HG03457 (cell line): ENCODE measurements at regions not wholly inside any gene's neighbourhood (a gene's known extent, or its start where the extent isn't known, plus 50 kb on each side); places are given as distances from the start of the nearest gene placed in this dataset.
"Not testable (repeated sequence)": the region's sequence is repeated elsewhere in the genome, so short reads cannot be mapped to it uniquely, and the experiment has no call there.

Experiments used
- ATAC-seq: cut with Tn5 transposase; IDR thresholded peaks from one replicate; pipeline ENCODE4 v1.9.1; 2021; ENCODE audit warnings: moderate number of reproducible peaks; ENCODE audit not compliant: unreplicated experiment

GRCh38 chr20:58043236-58044140 is 185.0 kb downstream of the ANKRD60 start:
- no peak for ATAC-seq

GRCh38 chr20:58042591-58042990 is 185.9 kb downstream of the ANKRD60 start:
- no peak for ATAC-seq

- no peak for ATAC-seq
Observed at GRCh38 chr20:58040447-58041290, 187.8 kb downstream of the ANKRD60 start.

GRCh38 chr20:58039274-58040092 is 189.0 kb downstream of the ANKRD60 start:
- no peak for ATAC-seq

GRCh38 chr20:58038123-58038654 is 190.3 kb downstream of the ANKRD60 start:
- ATAC-seq = no peak

GRCh38 chr20:58037631-58038030 is 190.8 kb downstream of the ANKRD60 start:
- no peak for ATAC-seq

- ATAC-seq = no peak
Observed at GRCh38 chr20:58033026-58033536, 195.4 kb downstream of the ANKRD60 start.

- no peak for ATAC-seq
Observed at GRCh38 chr20:58032599-58032998, 195.9 kb downstream of the ANKRD60 start.

GRCh38 chr20:58031350-58031749 is 197.1 kb downstream of the ANKRD60 start:
- ATAC-seq = not testable (repeated sequence)

GRCh38 chr20:58028123-58028522 is 200.3 kb downstream of the ANKRD60 start:
- no peak for ATAC-seq

GRCh38 chr20:58026361-58026760 is 202.1 kb downstream of the ANKRD60 start:
- no peak for ATAC-seq

- no peak for ATAC-seq
Observed at GRCh38 chr20:58025233-58025632, 203.2 kb downstream of the ANKRD60 start.

GRCh38 chr20:58024241-58024721 is 204.2 kb downstream of the ANKRD60 start:
- no peak for ATAC-seq

- no peak for ATAC-seq
Observed at GRCh38 chr20:58023781-58024180, 204.7 kb downstream of the ANKRD60 start.

GRCh38 chr20:58023346-58023745 is 205.1 kb downstream of the ANKRD60 start:
- no peak for ATAC-seq

- ATAC-seq = no peak
Observed at GRCh38 chr20:58022711-58023110, 205.7 kb downstream of the ANKRD60 start.

- ATAC-seq = no peak
Observed at GRCh38 chr20:58021481-58021880, 207.0 kb downstream of the ANKRD60 start.

- ATAC-seq = no peak
Observed at GRCh38 chr20:58020656-58021454, 207.6 kb downstream of the ANKRD60 start.

- no peak for ATAC-seq
Observed at GRCh38 chr20:58019850-58020625, 208.4 kb downstream of the ANKRD60 start.
